ENCODE measurements at regions not wholly inside any gene's neighbourhood (a gene's known extent, or its start where the extent isn't known, plus 50 kb on each side); places are given as distances from the start of the nearest gene placed in this dataset.
A peak's percentile ranks its signal among the peaks of the same experiment; 100 is the strongest.

DNA sequence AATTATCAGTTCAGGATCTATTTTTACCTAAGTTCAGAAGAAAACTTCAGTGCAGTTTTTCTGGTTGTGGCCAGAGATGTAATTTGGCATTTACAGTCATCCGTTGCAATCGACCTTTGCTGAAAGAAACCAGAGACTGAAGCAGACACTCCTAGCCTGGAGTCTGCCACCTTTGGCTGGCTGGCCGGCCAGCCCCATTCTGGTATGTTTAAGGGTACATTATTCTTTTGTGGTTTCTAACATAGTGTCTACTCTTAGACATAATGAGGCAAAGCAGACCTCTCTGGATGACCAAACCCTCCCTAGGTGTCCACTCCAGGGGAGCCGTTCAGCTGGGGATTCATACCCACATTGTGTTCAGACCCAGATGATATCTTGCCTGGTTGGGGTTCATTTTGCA lies 275.9 kb upstream of the TPM1 start:
- no peak overlapping the region for H3K27ac ChIP-seq (ENCODE audit: control insufficient read depth, insufficient read depth, low read length)
- no peaks in the 10 kb centered on the region for H3K27me3 ChIP-seq (ENCODE audit: control insufficient read depth, extremely low read depth, insufficient read depth, low read length)
- no peaks in the 10 kb centered on the region for H3K9me3 ChIP-seq (ENCODE audit: control insufficient read depth, low read depth, low read length)
- dilution Hi-C loops (cut with MboI; ENCODE audit: extremely low pct_ligation_motif_present, low sequenced_read_pairs), result loop anchor here (25.0 kb wide), 1 partner anchor 271 kb away; the partner anchor contains the start of gene TPM1
- H3K4me2 ChIP-seq (ENCODE audit: control insufficient read depth, extremely low read depth, insufficient read depth, low read depth, low read length), result no peak overlapping the region
- no peaks in the 10 kb centered on the region for H3K9me1 ChIP-seq (ENCODE audit: control insufficient read depth, extremely low read depth, insufficient read depth, low read length)
- no peak overlapping the region for H3K9ac ChIP-seq (ENCODE audit: control insufficient read depth, extremely low read depth, insufficient read depth, low read length)
- H2AFZ ChIP-seq (ENCODE audit: control insufficient read depth, low read length), result no peak overlapping the region
- no peak for FAIRE-seq
- no peaks in the 10 kb centered on the region for H4K20me1 ChIP-seq (ENCODE audit: control insufficient read depth, extremely low read depth, insufficient read depth, low read length)
- H3K36me3 ChIP-seq (ENCODE audit: control insufficient read depth in 2 of 2, extremely low read depth in 1 of 2, insufficient read depth in 2 of 2, low read length in 2 of 2), result peaks cover 11 to 20% of the 10 kb centered on the region in 2 experiments
- no peak overlapping the region for H3K4me3 ChIP-seq (ENCODE audit: control insufficient read depth in 2 of 3, extremely low read depth in 1 of 3, insufficient read depth in 2 of 3, low read depth in 1 of 3, low read length in 3 of 3)
- no peak for TF ChIP-seq EZH2 (IDR thresholded peaks at IDR 0.05; ENCODE audit: low read length)
- TF ChIP-seq, protein P1, sequence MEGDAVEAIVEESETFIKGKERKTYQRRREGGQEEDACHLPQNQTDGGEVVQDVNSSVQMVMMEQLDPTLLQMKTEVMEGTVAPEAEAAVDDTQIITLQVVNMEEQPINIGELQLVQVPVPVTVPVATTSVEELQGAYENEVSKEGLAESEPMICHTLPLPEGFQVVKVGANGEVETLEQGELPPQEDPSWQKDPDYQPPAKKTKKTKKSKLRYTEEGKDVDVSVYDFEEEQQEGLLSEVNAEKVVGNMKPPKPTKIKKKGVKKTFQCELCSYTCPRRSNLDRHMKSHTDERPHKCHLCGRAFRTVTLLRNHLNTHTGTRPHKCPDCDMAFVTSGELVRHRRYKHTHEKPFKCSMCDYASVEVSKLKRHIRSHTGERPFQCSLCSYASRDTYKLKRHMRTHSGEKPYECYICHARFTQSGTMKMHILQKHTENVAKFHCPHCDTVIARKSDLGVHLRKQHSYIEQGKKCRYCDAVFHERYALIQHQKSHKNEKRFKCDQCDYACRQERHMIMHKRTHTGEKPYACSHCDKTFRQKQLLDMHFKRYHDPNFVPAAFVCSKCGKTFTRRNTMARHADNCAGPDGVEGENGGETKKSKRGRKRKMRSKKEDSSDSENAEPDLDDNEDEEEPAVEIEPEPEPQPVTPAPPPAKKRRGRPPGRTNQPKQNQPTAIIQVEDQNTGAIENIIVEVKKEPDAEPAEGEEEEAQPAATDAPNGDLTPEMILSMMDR (optimal IDR thresholded peaks at IDR 0.05 in 1 of 3, IDR thresholded peaks at IDR 0.05 in 1 of 3, conservative IDR thresholded peaks at IDR 0.05 in 1 of 3; ENCODE audit: extremely low read depth in 1 of 3, insufficient read depth in 2 of 3, low read length in 3 of 3), result no peak
- peaks cover 28% of the 10 kb centered on the region for H3K4me1 ChIP-seq (ENCODE audit: control insufficient read depth, extremely low read depth, insufficient read depth, low read length)
- no peak for DNase-seq (ENCODE audit: low read depth, low spot score)
- no peaks in the 10 kb centered on the region for H3K79me2 ChIP-seq (ENCODE audit: control insufficient read depth, insufficient read depth, low read length)

DNA sequence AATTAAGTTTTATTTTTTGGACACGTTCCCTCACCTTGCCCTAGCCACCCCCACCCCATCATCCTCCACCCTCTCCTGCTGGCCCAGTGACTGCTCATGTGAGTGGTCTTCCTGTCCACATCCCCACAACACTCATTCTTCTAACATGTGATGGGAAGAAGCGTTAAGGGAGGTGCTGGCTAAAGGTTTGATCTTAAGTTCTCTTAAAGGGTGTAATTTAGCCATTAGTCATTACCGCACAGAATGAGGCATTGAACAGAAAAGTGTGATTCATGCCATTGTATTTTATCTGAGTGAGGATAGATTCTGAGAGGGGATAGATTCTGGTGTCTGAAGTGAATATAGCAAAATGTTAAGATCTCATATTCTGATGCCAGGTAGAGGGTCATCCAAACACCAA lies 272.9 kb upstream of the TPM1 start:
- peaks cover 28% of the 10 kb centered on the region for H3K4me1 ChIP-seq (ENCODE audit: control insufficient read depth, extremely low read depth, insufficient read depth, low read length)
- H4K20me1 ChIP-seq (ENCODE audit: control insufficient read depth, extremely low read depth, insufficient read depth, low read length), result no peaks in the 10 kb centered on the region
- FAIRE-seq, result peak; percentile 98
- H3K36me3 ChIP-seq (ENCODE audit: control insufficient read depth in 2 of 2, extremely low read depth in 1 of 2, insufficient read depth in 2 of 2, low read length in 2 of 2), result peaks cover 9 to 19% of the 10 kb centered on the region in 2 experiments
- peak overlapping the region; percentile 93 for H3K27ac ChIP-seq (ENCODE audit: control insufficient read depth, insufficient read depth, low read length)
- peak overlapping the region; percentile 65 for H3K4me2 ChIP-seq (ENCODE audit: control insufficient read depth, extremely low read depth, insufficient read depth, low read depth, low read length)
- no peaks in the 10 kb centered on the region for H3K9me1 ChIP-seq (ENCODE audit: control insufficient read depth, extremely low read depth, insufficient read depth, low read length)
- peak overlapping the region in 1 of 3 experiments; percentile 43 for H3K4me3 ChIP-seq (ENCODE audit: control insufficient read depth in 2 of 3, extremely low read depth in 1 of 3, insufficient read depth in 2 of 3, low read depth in 1 of 3, low read length in 3 of 3)
- TF ChIP-seq, protein P1 (optimal IDR thresholded peaks at IDR 0.05 in 1 of 3, IDR thresholded peaks at IDR 0.05 in 1 of 3, conservative IDR thresholded peaks at IDR 0.05 in 1 of 3; ENCODE audit: extremely low read depth in 1 of 3, insufficient read depth in 2 of 3, low read length in 3 of 3), result no peak
- TF ChIP-seq EZH2 (IDR thresholded peaks at IDR 0.05; ENCODE audit: low read length), result no peak
- H3K27me3 ChIP-seq (ENCODE audit: control insufficient read depth, extremely low read depth, insufficient read depth, low read length), result no peaks in the 10 kb centered on the region
- peak; percentile 75 for DNase-seq (ENCODE audit: low read depth, low spot score)
- peak overlapping the region; percentile 72 for H3K9ac ChIP-seq (ENCODE audit: control insufficient read depth, extremely low read depth, insufficient read depth, low read length)
- dilution Hi-C loops (cut with MboI; ENCODE audit: extremely low pct_ligation_motif_present, low sequenced_read_pairs), result loop anchor here (25.0 kb wide), 1 partner anchor 268 kb away; the partner anchor contains the start of gene TPM1
- H3K79me2 ChIP-seq (ENCODE audit: control insufficient read depth, insufficient read depth, low read length), result no peaks in the 10 kb centered on the region
- H2AFZ ChIP-seq (ENCODE audit: control insufficient read depth, low read length), result no peak overlapping the region
- H3K9me3 ChIP-seq (ENCODE audit: control insufficient read depth, low read depth, low read length), result no peaks in the 10 kb centered on the region

Measured in keratinocyte (primary cell).